HG02870 (cell line): ENCODE measurements at regions not wholly inside any gene's neighbourhood (a gene's known extent, or its start where the extent isn't known, plus 50 kb on each side); places are given as distances from the start of the nearest gene placed in this dataset.

Experiments used
- ATAC-seq: cut with Tn5 transposase; IDR thresholded peaks from one replicate; pipeline ENCODE4 v1.9.1; 2021; ENCODE audit warnings: mild to moderate bottlenecking, moderate library complexity; ENCODE audit not compliant: unreplicated experiment

- no peak for ATAC-seq
These were observed 136.1 kb downstream of the ASCL1 start for GRCh38 chr12:103093499-103094106.

GRCh38 chr12:103097496-103097895 lies 140.0 kb downstream of the ASCL1 start:
- ATAC-seq: no peak

GRCh38 chr12:103100257-103100831 lies 142.9 kb downstream of the ASCL1 start:
- ATAC-seq: no peak

GRCh38 chr12:103102225-103102744 lies 144.8 kb downstream of the ASCL1 start:
- ATAC-seq: peak; percentile 88

GRCh38 chr12:103105971-103106597 lies 148.6 kb downstream of the ASCL1 start:
- ATAC-seq: peak; percentile 58

- ATAC-seq: no peak
These were observed 152.4 kb downstream of the ASCL1 start for GRCh38 chr12:103109861-103110260.

GRCh38 chr12:103114296-103115055 lies 157.0 kb downstream of the ASCL1 start:
- ATAC-seq: peak; percentile 99

- ATAC-seq: no peak
These were observed 171.5 kb downstream of the ASCL1 start for GRCh38 chr12:103128862-103129501.

- ATAC-seq: no peak
These were observed 173.1 kb downstream of the ASCL1 start for GRCh38 chr12:103130564-103130963.

GRCh38 chr12:103138538-103138937 lies 181.1 kb downstream of the ASCL1 start:
- ATAC-seq: no peak

GRCh38 chr12:103139876-103140275 lies 182.4 kb downstream of the ASCL1 start:
- ATAC-seq: no peak

- no peak for ATAC-seq
These were observed 182.8 kb downstream of the ASCL1 start for GRCh38 chr12:103140286-103140685.

- ATAC-seq: no peak
These were observed 186.8 kb downstream of the ASCL1 start for GRCh38 chr12:103144278-103144677.

GRCh38 chr12:103160622-103161021 lies 203.1 kb downstream of the ASCL1 start:
- ATAC-seq: no peak

GRCh38 chr12:103161582-103162362 lies 204.3 kb downstream of the ASCL1 start:
- ATAC-seq: no peak

GRCh38 chr12:103166949-103167348 lies 209.5 kb downstream of the ASCL1 start:
- ATAC-seq: no peak

GRCh38 chr12:103172447-103173112 lies 215.1 kb downstream of the ASCL1 start:
- ATAC-seq: no peak

- ATAC-seq: no peak
These were observed 218.2 kb downstream of the ASCL1 start for GRCh38 chr12:103175625-103176024.

GRCh38 chr12:103177639-103178255 lies 220.3 kb downstream of the ASCL1 start:
- ATAC-seq: no peak
